ENCODE measurements at regions not wholly inside any gene's neighbourhood (a gene's known extent, or its start where the extent isn't known, plus 50 kb on each side); places are given as distances from the start of the nearest gene placed in this dataset.

DNA sequence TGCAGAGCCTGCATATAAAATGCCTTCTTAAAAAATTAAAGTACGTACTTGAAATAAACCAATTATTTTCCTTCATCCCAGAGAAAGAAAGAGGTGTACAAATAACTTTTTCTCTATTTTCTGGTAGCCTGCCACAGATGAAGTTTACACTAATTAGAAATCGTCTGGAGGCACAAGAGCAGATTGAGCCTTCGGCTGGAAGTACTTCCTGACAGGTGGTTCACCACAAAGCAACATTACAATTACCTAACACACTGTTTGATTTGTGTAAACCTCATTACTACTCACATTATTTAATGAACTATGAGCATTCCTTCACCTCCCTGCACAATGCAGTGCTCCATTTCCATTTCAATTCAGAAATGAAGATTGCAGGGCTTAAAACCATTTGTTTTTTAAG, 856.1 kb downstream of the SI start:
- CTCF ChIA-PET, result no interaction called here
- no peak overlapping the region for H3K4me3 ChIP-seq (ENCODE audit: low read depth, low read length)
- POLR2A ChIA-PET, result no interaction called here
- DNase-seq (ENCODE audit: low read depth), result no peak
- TF ChIP-seq, protein P1, sequence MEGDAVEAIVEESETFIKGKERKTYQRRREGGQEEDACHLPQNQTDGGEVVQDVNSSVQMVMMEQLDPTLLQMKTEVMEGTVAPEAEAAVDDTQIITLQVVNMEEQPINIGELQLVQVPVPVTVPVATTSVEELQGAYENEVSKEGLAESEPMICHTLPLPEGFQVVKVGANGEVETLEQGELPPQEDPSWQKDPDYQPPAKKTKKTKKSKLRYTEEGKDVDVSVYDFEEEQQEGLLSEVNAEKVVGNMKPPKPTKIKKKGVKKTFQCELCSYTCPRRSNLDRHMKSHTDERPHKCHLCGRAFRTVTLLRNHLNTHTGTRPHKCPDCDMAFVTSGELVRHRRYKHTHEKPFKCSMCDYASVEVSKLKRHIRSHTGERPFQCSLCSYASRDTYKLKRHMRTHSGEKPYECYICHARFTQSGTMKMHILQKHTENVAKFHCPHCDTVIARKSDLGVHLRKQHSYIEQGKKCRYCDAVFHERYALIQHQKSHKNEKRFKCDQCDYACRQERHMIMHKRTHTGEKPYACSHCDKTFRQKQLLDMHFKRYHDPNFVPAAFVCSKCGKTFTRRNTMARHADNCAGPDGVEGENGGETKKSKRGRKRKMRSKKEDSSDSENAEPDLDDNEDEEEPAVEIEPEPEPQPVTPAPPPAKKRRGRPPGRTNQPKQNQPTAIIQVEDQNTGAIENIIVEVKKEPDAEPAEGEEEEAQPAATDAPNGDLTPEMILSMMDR (IDR thresholded peaks at IDR 0.05; ENCODE audit: insufficient read depth, low read depth, low read length), result no peak
- no peaks in the 10 kb centered on the region for H3K27me3 ChIP-seq (ENCODE audit: control insufficient read depth, insufficient read depth, low read length)
- H3K36me3 ChIP-seq (ENCODE audit: control insufficient read depth, insufficient read depth, low read length), result no peaks in the 10 kb centered on the region

- Histone ChIP-seq H3K27me3 (ENCODE audit: control insufficient read depth, insufficient read depth, low read length) (no peaks in the 10 kb centered on the region), H3K36me3 (ENCODE audit: control insufficient read depth, insufficient read depth, low read length) (no peaks in the 10 kb centered on the region), H3K4me3 (ENCODE audit: low read depth, low read length) (no peak overlapping the region)
- CTCF ChIA-PET, result no interaction called here
- POLR2A ChIA-PET, result no interaction called here
- TF ChIP-seq, protein P1 (IDR thresholded peaks at IDR 0.05; ENCODE audit: insufficient read depth, low read depth, low read length), result no peak
- DNase-seq (ENCODE audit: low read depth), result no peak
These were observed 857.0 kb downstream of the SI start for GRCh38 chr3:164221297-164221696.

DNA sequence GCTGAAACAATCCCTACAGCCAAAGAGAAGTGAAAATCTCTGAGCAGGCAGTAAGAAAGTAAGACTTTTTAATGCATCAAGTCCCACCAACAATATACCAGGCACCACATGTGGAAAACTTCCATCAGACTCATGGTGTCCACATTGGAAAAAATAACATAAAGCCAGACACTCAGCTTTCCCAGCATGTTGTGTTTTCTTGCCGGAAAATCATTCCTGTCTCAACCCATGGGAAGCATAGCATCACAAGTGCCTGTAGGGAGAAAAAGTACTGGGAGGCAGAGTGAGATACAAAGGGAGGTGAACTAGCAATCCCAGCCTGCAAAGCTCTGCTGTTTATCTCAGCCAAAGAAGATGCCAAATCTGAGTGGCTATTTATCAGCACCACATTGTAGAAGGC, 868.9 kb downstream of the SI start:
- no peak for DNase-seq (ENCODE audit: low read depth)
- ChIA-PET POLR2A (no interaction called here), CTCF (no interaction called here)
- H3K27me3 ChIP-seq (ENCODE audit: control insufficient read depth, insufficient read depth, low read length), result no peaks in the 10 kb centered on the region
- no peak overlapping the region for H3K4me3 ChIP-seq (ENCODE audit: low read depth, low read length)
- TF ChIP-seq, protein P1 (IDR thresholded peaks at IDR 0.05; ENCODE audit: insufficient read depth, low read depth, low read length), result no peak
- no peaks in the 10 kb centered on the region for H3K36me3 ChIP-seq (ENCODE audit: control insufficient read depth, insufficient read depth, low read length)

DNA sequence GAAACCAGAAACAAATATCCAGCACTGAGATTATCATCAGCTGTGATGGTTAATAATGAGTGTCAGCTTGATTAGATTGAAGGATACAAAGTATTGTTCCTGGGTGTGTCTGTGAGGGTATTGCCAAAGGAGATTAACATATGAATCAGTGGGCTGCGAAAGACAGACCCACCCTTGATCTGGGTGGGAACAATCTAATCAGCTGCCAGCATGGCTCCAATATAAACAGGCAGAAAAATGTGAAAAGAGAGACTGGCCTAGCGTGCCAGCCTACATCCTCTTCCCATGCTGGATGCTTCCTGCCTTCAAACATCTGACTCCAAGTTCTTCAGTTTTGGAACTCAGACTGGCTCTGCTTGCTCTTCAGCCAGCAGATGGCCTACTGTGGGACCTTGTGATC, 869.5 kb downstream of the SI start:
- H3K27me3 ChIP-seq (ENCODE audit: control insufficient read depth, insufficient read depth, low read length), result no peaks in the 10 kb centered on the region
- H3K36me3 ChIP-seq (ENCODE audit: control insufficient read depth, insufficient read depth, low read length), result no peaks in the 10 kb centered on the region
- no peak for DNase-seq (ENCODE audit: low read depth)
- H3K4me3 ChIP-seq (ENCODE audit: low read depth, low read length), result no peak overlapping the region
- ChIA-PET CTCF (no interaction called here), POLR2A (no interaction called here)
- TF ChIP-seq, protein P1 (IDR thresholded peaks at IDR 0.05; ENCODE audit: insufficient read depth, low read depth, low read length), result no peak

- no peak for DNase-seq (ENCODE audit: low read depth)
- H3K27me3 ChIP-seq (ENCODE audit: control insufficient read depth, insufficient read depth, low read length), result no peaks in the 10 kb centered on the region
- H3K36me3 ChIP-seq (ENCODE audit: control insufficient read depth, insufficient read depth, low read length), result no peaks in the 10 kb centered on the region
- ChIA-PET POLR2A (no interaction called here), CTCF (no interaction called here)
- no peak overlapping the region for H3K4me3 ChIP-seq (ENCODE audit: low read depth, low read length)
- TF ChIP-seq, protein P1 (IDR thresholded peaks at IDR 0.05; ENCODE audit: insufficient read depth, low read depth, low read length), result no peak
These were observed 870.2 kb downstream of the SI start for GRCh38 chr3:164208048-164208447.
